Cardiac muscle cell (in vitro differentiated cells and primary cell): ENCODE measurements at regions not wholly inside any gene's neighbourhood (a gene's known extent, or its start where the extent isn't known, plus 50 kb on each side); places are given as distances from the start of the nearest gene placed in this dataset.

Source experiments
- DNase-seq, 2 donors: peaks; one replicate each; pipeline versions ENCODE4 v3.0.0 to v3.0.0-alpha.2; 2010 to 2017; ENCODE audit warnings: low read depth in 1 of 2, low spot score in 1 of 2
- H3K27ac ChIP-seq: fragments of 200-600 bp; sonication (generic); 2 replicates; pipeline ENCODE4 v1.5.1; 2016
- H3K27me3 ChIP-seq: fragments of 200-600 bp; sonication (generic); 2 replicates; pipeline ENCODE4 v1.6.0; 2016; ENCODE audit warnings: control low read depth
- H3K36me3 ChIP-seq: fragments of 200-600 bp; sonication (generic); 2 replicates; pipeline ENCODE4 v1.5.1; 2016; ENCODE audit warnings: control low read depth
- H3K4me1 ChIP-seq: fragments of 200-600 bp; sonication (generic); 2 replicates; pipeline ENCODE4 v1.8.1; 2017; ENCODE audit warnings: low read depth, mild to moderate bottlenecking, mixed run types
- H3K4me3 ChIP-seq: fragments of 200-600 bp; sonication (generic); 2 replicates; pipeline ENCODE4 v1.5.1; 2016; ENCODE audit warnings: mild to moderate bottlenecking
- H3K9me3 ChIP-seq: fragments of 200-600 bp; sonication (generic); 2 replicates; pipeline ENCODE4 v1.5.1; 2017; ENCODE audit warnings: low read depth, mild to moderate bottlenecking, control low read depth
- CTCF ChIP-seq: IDR thresholded peaks from 2 replicates; pipeline ENCODE4 v1.5.1; 2012; ENCODE audit warnings: low read depth, mild to moderate bottlenecking, low read length

- no peak for DNase-seq
- no peaks in the 10 kb centered on the region for H3K36me3 ChIP-seq
- no peak for TF ChIP-seq CTCF
- H3K27me3 ChIP-seq, result peaks cover 17% of the 10 kb centered on the region
- no peaks in the 10 kb centered on the region for H3K9me3 ChIP-seq
- H3K4me1 ChIP-seq, result peaks cover 14% of the 10 kb centered on the region
- H3K4me3 ChIP-seq, result no peak overlapping the region
- no peak overlapping the region for H3K27ac ChIP-seq
Observed at GRCh38 chr10:84801156-84801555, 472.8 kb downstream of the CCSER2 start.

DNA sequence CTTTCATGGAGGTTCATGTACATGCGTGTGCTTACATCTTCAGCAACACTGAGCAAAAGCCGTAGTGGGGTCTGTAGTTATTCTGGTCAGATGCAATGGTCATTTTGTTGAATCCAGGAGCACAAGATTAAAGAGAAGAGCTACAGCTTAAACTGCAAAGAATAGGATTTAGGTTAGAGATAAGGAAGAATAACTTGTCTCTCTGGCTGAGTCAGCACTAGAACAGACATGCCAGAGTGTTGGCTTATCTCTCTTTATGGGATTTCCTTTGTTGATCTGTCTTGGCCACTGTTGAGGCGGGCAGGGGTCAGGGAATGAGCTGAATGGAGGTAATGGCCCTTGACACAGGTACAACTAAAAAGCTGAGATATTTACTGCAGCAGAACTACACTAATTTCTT, 473.5 kb downstream of the CCSER2 start:
- H3K36me3 ChIP-seq, result no peaks in the 10 kb centered on the region
- no peak overlapping the region for H3K4me3 ChIP-seq
- no peaks in the 10 kb centered on the region for H3K9me3 ChIP-seq
- peaks cover 16% of the 10 kb centered on the region for H3K27me3 ChIP-seq
- DNase-seq, result no peak
- TF ChIP-seq CTCF, result no peak
- peaks cover 14% of the 10 kb centered on the region for H3K4me1 ChIP-seq
- H3K27ac ChIP-seq, result no peak overlapping the region

DNA sequence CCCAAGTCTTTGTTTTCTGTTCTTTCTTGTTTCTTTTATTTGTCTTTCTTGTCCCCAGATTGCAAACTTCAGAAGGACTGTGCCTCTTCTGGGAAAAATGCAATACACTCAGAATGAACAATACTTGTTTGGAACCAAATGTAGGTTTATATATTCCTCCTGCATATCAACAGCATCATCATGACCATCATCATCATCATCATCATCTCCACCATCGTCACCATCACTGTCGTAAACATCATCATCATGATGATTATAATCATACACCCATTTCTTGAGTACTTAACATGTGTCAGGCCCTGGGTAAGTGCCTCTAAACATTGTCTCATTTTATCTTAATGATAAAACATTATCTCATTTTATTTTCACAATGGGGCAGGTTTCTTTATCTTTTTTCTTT, 476.8 kb downstream of the CCSER2 start:
- no peaks in the 10 kb centered on the region for H3K9me3 ChIP-seq

DNA sequence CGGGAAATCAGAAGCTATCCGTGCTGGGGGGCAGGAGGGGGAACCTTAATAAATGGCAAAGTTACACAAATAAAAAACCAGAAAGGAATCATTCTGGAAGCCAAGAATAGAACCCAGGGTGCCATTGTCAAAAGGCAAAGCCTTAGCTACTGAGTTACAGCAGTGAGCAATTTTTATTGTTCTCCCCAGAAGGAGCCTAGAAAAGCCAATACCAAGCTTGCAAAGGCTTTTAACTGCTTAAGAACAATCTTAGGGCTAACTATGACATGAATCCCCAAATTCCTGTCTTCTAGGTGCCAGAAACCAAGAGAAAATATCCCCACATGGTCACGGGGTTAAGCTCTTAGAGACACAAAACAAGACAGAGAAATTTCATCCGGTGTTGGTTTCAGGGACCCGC, 482.7 kb downstream of the CCSER2 start:
- Histone ChIP-seq H3K27ac (no peak overlapping the region), H3K4me3 (no peak overlapping the region)
- no peak for TF ChIP-seq CTCF

More for the DNA sequence above, 476.8 kb downstream of the CCSER2 start:
- no peak for DNase-seq
- no peaks in the 10 kb centered on the region for H3K27me3 ChIP-seq
- no peaks in the 10 kb centered on the region for H3K36me3 ChIP-seq
- H3K4me3 ChIP-seq, result no peak overlapping the region
- H3K27ac ChIP-seq, result no peak overlapping the region
- peaks cover 14% of the 10 kb centered on the region for H3K4me1 ChIP-seq
- TF ChIP-seq CTCF, result no peak

DNA sequence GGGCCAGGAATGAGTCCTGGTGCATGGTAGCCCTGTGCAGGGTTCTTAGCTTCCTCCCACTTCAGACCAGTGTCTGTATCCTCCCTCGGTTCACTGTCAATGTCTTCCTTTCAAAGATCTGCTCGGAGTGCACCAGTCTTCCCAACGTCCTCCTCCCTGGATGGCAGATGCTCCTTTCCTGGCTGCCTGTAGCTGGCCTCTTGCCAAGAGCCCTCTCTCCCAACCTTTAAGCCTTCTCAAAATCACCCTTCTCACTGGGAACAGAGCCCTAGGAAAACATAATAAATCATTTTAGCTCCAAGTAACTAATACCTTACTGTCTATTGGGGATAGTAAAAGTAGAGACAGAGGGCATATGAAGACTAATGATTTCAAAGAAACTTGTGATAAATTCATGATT, 490.6 kb downstream of the CCSER2 start:
- TF ChIP-seq CTCF, result no peak
- H3K4me3 ChIP-seq, result no peak overlapping the region
- no peaks in the 10 kb centered on the region for H3K9me3 ChIP-seq
- H3K36me3 ChIP-seq, result no peaks in the 10 kb centered on the region
- H3K4me1 ChIP-seq, result no peaks in the 10 kb centered on the region
- H3K27me3 ChIP-seq, result no peaks in the 10 kb centered on the region
- no peak for DNase-seq
- H3K27ac ChIP-seq, result no peak overlapping the region

More for the DNA sequence above, 482.7 kb downstream of the CCSER2 start:
- H3K9me3 ChIP-seq, result no peaks in the 10 kb centered on the region
- no peak for DNase-seq
- no peaks in the 10 kb centered on the region for H3K4me1 ChIP-seq
- H3K36me3 ChIP-seq, result no peaks in the 10 kb centered on the region
- H3K27me3 ChIP-seq, result no peaks in the 10 kb centered on the region

- Histone ChIP-seq H3K4me1 (no peaks in the 10 kb centered on the region), H3K27me3 (no peaks in the 10 kb centered on the region), H3K4me3 (no peak overlapping the region), H3K9me3 (no peaks in the 10 kb centered on the region), H3K36me3 (no peaks in the 10 kb centered on the region), H3K27ac (no peak overlapping the region)
- no peak for TF ChIP-seq CTCF
- no peak for DNase-seq
Observed at GRCh38 chr10:84820120-84820519, 491.7 kb downstream of the CCSER2 start.
